ENCODE measurements at regions not wholly inside any gene's neighbourhood (a gene's known extent, or its start where the extent isn't known, plus 50 kb on each side); places are given as distances from the start of the nearest gene placed in this dataset.

- TF ChIP-seq CTCF (optimal IDR thresholded peaks at IDR 0.05 in 1 of 3, IDR thresholded peaks at IDR 0.05 in 1 of 3, conservative IDR thresholded peaks at IDR 0.05 in 1 of 3; ENCODE audit: extremely low read depth in 1 of 3, insufficient read depth in 2 of 3, low read length in 3 of 3) (no peak), EZH2 (IDR thresholded peaks at IDR 0.05; ENCODE audit: low read length) (no peak)
Observed at GRCh38 chr14:104373855-104374717, 205.5 kb upstream of the C14orf180 start.
